ENCODE measurements at regions not wholly inside any gene's neighbourhood (a gene's known extent, or its start where the extent isn't known, plus 50 kb on each side); places are given as distances from the start of the nearest gene placed in this dataset.

DNA sequence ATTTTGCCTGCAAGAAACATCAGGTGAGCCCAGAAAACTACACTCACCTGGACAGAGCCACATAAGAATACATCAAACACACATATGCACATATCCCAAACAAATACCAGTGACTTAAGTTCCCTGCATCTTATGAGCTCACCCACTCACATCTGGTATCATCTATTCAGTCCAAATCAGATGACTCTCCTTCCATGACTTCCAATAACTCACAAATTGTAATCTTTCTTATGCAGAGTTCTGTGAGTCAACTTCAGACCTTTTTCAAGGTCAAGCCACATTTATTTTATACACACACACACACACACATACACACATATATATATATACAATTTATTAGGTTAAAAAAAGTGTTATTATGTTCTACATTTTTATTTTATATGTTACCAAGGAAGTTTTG lies 1711.9 kb upstream of the CDH9 start:
- DNase-seq (ENCODE audit: low read depth) = no peak
- TF ChIP-seq, protein P1, sequence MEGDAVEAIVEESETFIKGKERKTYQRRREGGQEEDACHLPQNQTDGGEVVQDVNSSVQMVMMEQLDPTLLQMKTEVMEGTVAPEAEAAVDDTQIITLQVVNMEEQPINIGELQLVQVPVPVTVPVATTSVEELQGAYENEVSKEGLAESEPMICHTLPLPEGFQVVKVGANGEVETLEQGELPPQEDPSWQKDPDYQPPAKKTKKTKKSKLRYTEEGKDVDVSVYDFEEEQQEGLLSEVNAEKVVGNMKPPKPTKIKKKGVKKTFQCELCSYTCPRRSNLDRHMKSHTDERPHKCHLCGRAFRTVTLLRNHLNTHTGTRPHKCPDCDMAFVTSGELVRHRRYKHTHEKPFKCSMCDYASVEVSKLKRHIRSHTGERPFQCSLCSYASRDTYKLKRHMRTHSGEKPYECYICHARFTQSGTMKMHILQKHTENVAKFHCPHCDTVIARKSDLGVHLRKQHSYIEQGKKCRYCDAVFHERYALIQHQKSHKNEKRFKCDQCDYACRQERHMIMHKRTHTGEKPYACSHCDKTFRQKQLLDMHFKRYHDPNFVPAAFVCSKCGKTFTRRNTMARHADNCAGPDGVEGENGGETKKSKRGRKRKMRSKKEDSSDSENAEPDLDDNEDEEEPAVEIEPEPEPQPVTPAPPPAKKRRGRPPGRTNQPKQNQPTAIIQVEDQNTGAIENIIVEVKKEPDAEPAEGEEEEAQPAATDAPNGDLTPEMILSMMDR (IDR thresholded peaks at IDR 0.05; ENCODE audit: control insufficient read depth, insufficient read depth, low read depth, low read length, missing control alignments) = no peak

GRCh38 chr5:28748446-28748845 lies 1710.1 kb upstream of the CDH9 start:
- TF ChIP-seq, protein P1 (IDR thresholded peaks at IDR 0.05; ENCODE audit: control insufficient read depth, insufficient read depth, low read depth, low read length, missing control alignments) = no peak
- no peak for DNase-seq (ENCODE audit: low read depth)
- no peak overlapping the region for H3K4me3 ChIP-seq (ENCODE audit: control insufficient read depth, low read depth, low read length)

More for the DNA sequence above, 1711.9 kb upstream of the CDH9 start:
- H3K4me3 ChIP-seq (ENCODE audit: control insufficient read depth, low read depth, low read length) = no peak overlapping the region

- TF ChIP-seq, protein P1 (IDR thresholded peaks at IDR 0.05; ENCODE audit: control insufficient read depth, insufficient read depth, low read depth, low read length, missing control alignments) = no peak
- DNase-seq (ENCODE audit: low read depth) = no peak
- no peak overlapping the region for H3K4me3 ChIP-seq (ENCODE audit: control insufficient read depth, low read depth, low read length)
Measured at GRCh38 chr5:28743716-28744110, 1705.3 kb upstream of the CDH9 start.

- H3K4me3 ChIP-seq (ENCODE audit: control insufficient read depth, low read depth, low read length) = no peak overlapping the region
- no peak for DNase-seq (ENCODE audit: low read depth)
- TF ChIP-seq, protein P1 (IDR thresholded peaks at IDR 0.05; ENCODE audit: control insufficient read depth, insufficient read depth, low read depth, low read length, missing control alignments) = no peak
Measured at GRCh38 chr5:28743025-28743715, 1704.8 kb upstream of the CDH9 start.

GRCh38 chr5:28737682-28738081 lies 1699.3 kb upstream of the CDH9 start:
- H3K4me3 ChIP-seq (ENCODE audit: control insufficient read depth, low read depth, low read length) = no peak overlapping the region
- TF ChIP-seq, protein P1 (IDR thresholded peaks at IDR 0.05; ENCODE audit: control insufficient read depth, insufficient read depth, low read depth, low read length, missing control alignments) = no peak
- no peak for DNase-seq (ENCODE audit: low read depth)

DNA sequence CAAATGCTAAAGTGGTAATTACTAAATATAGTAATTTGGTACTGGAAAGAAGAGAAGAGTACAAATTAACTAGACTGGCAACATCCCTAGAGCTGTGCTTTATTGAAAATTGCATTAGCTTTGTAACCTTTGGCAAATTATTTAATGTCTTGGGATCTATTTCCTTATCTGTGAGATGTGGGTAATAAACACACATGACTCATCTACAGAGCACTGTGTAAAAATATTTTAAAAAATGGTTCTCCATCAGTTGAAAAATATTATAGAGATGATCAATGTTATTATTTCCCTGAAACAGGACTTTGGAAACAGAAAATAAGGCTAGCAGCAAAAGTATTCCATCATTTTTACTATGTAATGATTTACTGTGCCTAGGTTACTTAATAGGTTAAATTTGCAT lies 1698.8 kb upstream of the CDH9 start:
- DNase-seq (ENCODE audit: low read depth) = no peak
- TF ChIP-seq, protein P1 (IDR thresholded peaks at IDR 0.05; ENCODE audit: control insufficient read depth, insufficient read depth, low read depth, low read length, missing control alignments) = no peak
- H3K4me3 ChIP-seq (ENCODE audit: control insufficient read depth, low read depth, low read length) = no peak overlapping the region

All from AG09309 (cell line).